HG03460 (cell line): ENCODE measurements at regions not wholly inside any gene's neighbourhood (a gene's known extent, or its start where the extent isn't known, plus 50 kb on each side); places are given as distances from the start of the nearest gene placed in this dataset.
"Not testable (repeated sequence)": the region's sequence is repeated elsewhere in the genome, so short reads cannot be mapped to it uniquely, and the experiment has no call there.

Source experiments
- ATAC-seq: cut with Tn5 transposase; IDR thresholded peaks from one replicate; pipeline ENCODE4 v1.9.1; 2021; ENCODE audit not compliant: unreplicated experiment

GRCh38 chr13:48843630-48844380 lies 131.9 kb upstream of the FNDC3A start:
- ATAC-seq, result no peak

GRCh38 chr13:48844676-48845075 lies 131.0 kb upstream of the FNDC3A start:
- no peak for ATAC-seq

- no peak for ATAC-seq
These were observed 126.2 kb upstream of the FNDC3A start for GRCh38 chr13:48849515-48849914.

- no peak for ATAC-seq
These were observed 124.0 kb upstream of the FNDC3A start for GRCh38 chr13:48851707-48852106.

- ATAC-seq, result no peak
These were observed 122.6 kb upstream of the FNDC3A start for GRCh38 chr13:48852911-48853727.

- no peak for ATAC-seq
These were observed 122.0 kb upstream of the FNDC3A start for GRCh38 chr13:48853728-48854102.

- no peak for ATAC-seq
These were observed 118.1 kb upstream of the FNDC3A start for GRCh38 chr13:48857576-48857975.

GRCh38 chr13:48858122-48858902 lies 117.4 kb upstream of the FNDC3A start:
- ATAC-seq, result no peak

GRCh38 chr13:48859272-48860105 lies 116.2 kb upstream of the FNDC3A start:
- ATAC-seq, result no peak

GRCh38 chr13:48860364-48860763 lies 115.3 kb upstream of the FNDC3A start:
- ATAC-seq, result no peak

- ATAC-seq, result no peak
These were observed 113.1 kb upstream of the FNDC3A start for GRCh38 chr13:48862572-48862971.

GRCh38 chr13:48864100-48864499 lies 111.6 kb upstream of the FNDC3A start:
- no peak for ATAC-seq

GRCh38 chr13:48866249-48866648 lies 109.5 kb upstream of the FNDC3A start:
- no peak for ATAC-seq

- no peak for ATAC-seq
These were observed 102.6 kb upstream of the FNDC3A start for GRCh38 chr13:48873081-48873480.

- ATAC-seq, result no peak
These were observed 102.1 kb upstream of the FNDC3A start for GRCh38 chr13:48873587-48873986.

GRCh38 chr13:48874165-48874564 lies 101.5 kb upstream of the FNDC3A start:
- ATAC-seq, result no peak

- no peak for ATAC-seq
These were observed 100.7 kb upstream of the FNDC3A start for GRCh38 chr13:48875047-48875446.

GRCh38 chr13:48876289-48876688 lies 99.4 kb upstream of the FNDC3A start:
- no peak for ATAC-seq

GRCh38 chr13:48879432-48879831 lies 96.3 kb upstream of the FNDC3A start:
- no peak for ATAC-seq

GRCh38 chr13:48879854-48880253 lies 95.9 kb upstream of the FNDC3A start:
- ATAC-seq, result no peak

- ATAC-seq, result not testable (repeated sequence)
These were observed 91.9 kb upstream of the FNDC3A start for GRCh38 chr13:48883786-48884185.
